ENCODE measurements at regions not wholly inside any gene's neighbourhood (a gene's known extent, or its start where the extent isn't known, plus 50 kb on each side); places are given as distances from the start of the nearest gene placed in this dataset.

DNA sequence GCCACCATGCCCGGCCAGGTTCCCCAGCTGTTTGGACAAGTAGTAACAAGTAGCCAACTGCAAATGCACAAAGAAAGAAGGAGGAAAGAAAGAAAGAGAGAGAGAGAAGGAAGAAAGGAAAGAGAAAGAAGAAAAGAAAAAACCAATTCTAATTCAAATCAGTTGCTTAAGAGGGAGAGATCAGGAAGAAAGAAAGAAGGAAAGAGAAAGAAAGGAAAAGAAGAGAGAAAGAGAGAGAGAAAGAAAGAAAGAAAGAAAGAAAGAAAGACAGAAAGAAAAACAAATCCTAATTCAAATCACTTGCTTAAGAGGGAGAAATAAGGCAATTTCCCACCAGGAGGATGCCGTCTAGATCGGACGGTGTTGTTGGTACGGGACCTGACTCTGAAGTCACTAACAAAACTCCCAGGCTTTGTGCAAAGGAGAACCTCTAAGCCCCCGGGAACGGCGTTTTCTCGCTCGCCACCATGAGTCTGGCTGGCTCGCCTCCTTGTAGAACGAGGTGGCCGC, 95.5 kb upstream of the PPP2R3B start:
- no peak for DNase-seq (ENCODE audit: low read depth)
- no peak overlapping the region for H3K4me3 ChIP-seq (ENCODE audit: low read depth, low read length)
- TF ChIP-seq, protein P1, sequence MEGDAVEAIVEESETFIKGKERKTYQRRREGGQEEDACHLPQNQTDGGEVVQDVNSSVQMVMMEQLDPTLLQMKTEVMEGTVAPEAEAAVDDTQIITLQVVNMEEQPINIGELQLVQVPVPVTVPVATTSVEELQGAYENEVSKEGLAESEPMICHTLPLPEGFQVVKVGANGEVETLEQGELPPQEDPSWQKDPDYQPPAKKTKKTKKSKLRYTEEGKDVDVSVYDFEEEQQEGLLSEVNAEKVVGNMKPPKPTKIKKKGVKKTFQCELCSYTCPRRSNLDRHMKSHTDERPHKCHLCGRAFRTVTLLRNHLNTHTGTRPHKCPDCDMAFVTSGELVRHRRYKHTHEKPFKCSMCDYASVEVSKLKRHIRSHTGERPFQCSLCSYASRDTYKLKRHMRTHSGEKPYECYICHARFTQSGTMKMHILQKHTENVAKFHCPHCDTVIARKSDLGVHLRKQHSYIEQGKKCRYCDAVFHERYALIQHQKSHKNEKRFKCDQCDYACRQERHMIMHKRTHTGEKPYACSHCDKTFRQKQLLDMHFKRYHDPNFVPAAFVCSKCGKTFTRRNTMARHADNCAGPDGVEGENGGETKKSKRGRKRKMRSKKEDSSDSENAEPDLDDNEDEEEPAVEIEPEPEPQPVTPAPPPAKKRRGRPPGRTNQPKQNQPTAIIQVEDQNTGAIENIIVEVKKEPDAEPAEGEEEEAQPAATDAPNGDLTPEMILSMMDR (IDR thresholded peaks at IDR 0.05; ENCODE audit: insufficient read depth, low read depth, low read length): no peak

DNA sequence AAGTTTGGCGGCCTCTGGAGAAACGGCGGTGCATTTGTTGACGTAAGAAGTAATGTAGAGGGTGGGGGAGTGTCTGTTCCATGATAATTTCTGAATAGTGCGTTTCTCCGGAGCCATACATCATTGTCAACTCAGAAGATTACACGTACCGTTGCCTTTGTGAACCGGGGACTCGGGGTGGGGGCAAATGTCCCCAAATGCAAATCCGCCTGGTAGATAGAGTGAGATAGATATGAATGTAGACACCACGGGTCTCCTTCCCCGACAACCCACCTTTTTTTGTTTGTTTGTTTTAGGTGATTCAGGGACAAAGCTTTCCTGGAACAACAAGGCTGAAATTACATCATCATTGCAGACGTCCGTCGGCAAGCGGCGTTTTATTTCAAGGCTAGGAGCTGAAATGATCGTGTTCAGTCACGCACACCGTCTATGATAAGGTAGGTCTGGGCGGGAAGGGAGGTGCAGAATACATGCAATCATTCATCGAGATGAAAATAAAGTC, 96.0 kb upstream of the PPP2R3B start:
- H3K4me3 ChIP-seq (ENCODE audit: low read depth, low read length): no peak overlapping the region
- DNase-seq (ENCODE audit: low read depth): no peak
- TF ChIP-seq, protein P1 (IDR thresholded peaks at IDR 0.05; ENCODE audit: insufficient read depth, low read depth, low read length): no peak

GRCh38 chrX:485368-485767, 98.7 kb upstream of the PPP2R3B start:
- TF ChIP-seq, protein P1 (IDR thresholded peaks at IDR 0.05; ENCODE audit: insufficient read depth, low read depth, low read length): no peak
- no peak for DNase-seq (ENCODE audit: low read depth)
- H3K4me3 ChIP-seq (ENCODE audit: low read depth, low read length): no peak overlapping the region

DNA sequence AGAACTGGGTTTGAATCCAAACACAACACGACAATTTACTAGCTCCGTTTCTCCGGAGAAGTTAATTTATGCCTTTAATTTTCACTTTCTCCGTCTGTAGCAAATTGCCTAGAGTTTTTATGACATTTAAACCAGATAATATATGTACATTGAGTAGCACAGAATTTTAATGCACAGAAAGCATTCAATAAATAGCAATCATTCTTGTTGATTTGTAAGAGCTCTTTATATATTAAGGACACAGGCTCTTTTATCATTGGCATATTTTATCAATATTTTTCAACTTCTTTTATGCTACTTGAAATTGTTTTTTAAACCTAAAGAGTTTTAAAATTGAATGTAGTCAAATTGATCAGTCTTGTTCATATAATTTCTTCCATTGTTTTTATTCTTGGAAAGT, 99.6 kb upstream of the PPP2R3B start:
- H3K4me3 ChIP-seq (ENCODE audit: low read depth, low read length): no peak overlapping the region
- TF ChIP-seq, protein P1 (IDR thresholded peaks at IDR 0.05; ENCODE audit: insufficient read depth, low read depth, low read length): no peak
- no peak for DNase-seq (ENCODE audit: low read depth)

DNA sequence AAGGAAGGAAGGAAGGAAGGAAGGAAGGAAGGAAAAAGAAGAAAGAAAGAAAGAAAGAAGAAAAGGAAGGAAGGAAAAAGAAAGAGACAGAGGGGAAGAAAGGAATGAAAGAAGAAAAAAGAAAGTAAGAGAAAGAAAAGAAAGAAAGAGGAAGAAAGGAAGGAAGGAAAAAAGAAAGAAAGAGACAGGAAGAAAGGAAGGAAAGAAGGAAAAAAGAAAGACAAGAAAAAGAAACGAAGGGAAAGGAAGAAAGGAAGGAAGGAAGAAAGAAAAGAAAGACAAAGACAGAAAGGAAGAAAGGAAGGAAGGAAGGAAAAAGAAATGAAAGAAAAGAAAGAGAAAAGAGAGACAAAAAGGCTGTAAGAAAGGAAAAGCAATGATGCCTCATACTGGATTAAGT, 101.1 kb upstream of the PPP2R3B start:
- DNase-seq (ENCODE audit: low read depth): no peak
- no peak overlapping the region for H3K4me3 ChIP-seq (ENCODE audit: low read depth, low read length)
- TF ChIP-seq, protein P1 (IDR thresholded peaks at IDR 0.05; ENCODE audit: insufficient read depth, low read depth, low read length): no peak

- TF ChIP-seq, protein P1 (IDR thresholded peaks at IDR 0.05; ENCODE audit: insufficient read depth, low read depth, low read length): no peak
- no peak overlapping the region for H3K4me3 ChIP-seq (ENCODE audit: low read depth, low read length)
- no peak for DNase-seq (ENCODE audit: low read depth)
Measured at GRCh38 chrX:489820-490219, 103.1 kb upstream of the PPP2R3B start.
